SW 1271 (cell line): ENCODE measurements at regions not wholly inside any gene's neighbourhood (a gene's known extent, or its start where the extent isn't known, plus 50 kb on each side); places are given as distances from the start of the nearest gene placed in this dataset.
"Not testable (repeated sequence)": the region's sequence is repeated elsewhere in the genome, so short reads cannot be mapped to it uniquely, and the experiment has no call there.

Experiments used
- DNase-seq, 2 experiments: peaks; one replicate each; lab custom pipeline; 2025; lab: John Stamatoyannopoulos, UW

- DNase-seq: no peak
Measured at GRCh38 chr5:142405814-142406395, 81.1 kb upstream of the SPRY4 start.

GRCh38 chr5:142405023-142405422 lies 80.2 kb upstream of the SPRY4 start:
- DNase-seq: no peak

GRCh38 chr5:142404046-142404477 lies 79.2 kb upstream of the SPRY4 start:
- DNase-seq: no peak

- no peak for DNase-seq
Measured at GRCh38 chr5:142403583-142403982, 78.8 kb upstream of the SPRY4 start.

GRCh38 chr5:142402752-142403318 lies 78.0 kb upstream of the SPRY4 start:
- DNase-seq: no peak

- no peak for DNase-seq
Measured at GRCh38 chr5:142400415-142400814, 75.6 kb upstream of the SPRY4 start.

GRCh38 chr5:142399891-142400290 lies 75.1 kb upstream of the SPRY4 start:
- DNase-seq: no peak

- DNase-seq: no peak
Measured at GRCh38 chr5:142398730-142399055, 73.9 kb upstream of the SPRY4 start.

- DNase-seq: not testable (repeated sequence)
Measured at GRCh38 chr5:142398011-142398729, 73.3 kb upstream of the SPRY4 start.

- no peak for DNase-seq
Measured at GRCh38 chr5:142397178-142397577, 72.4 kb upstream of the SPRY4 start.

- DNase-seq: no peak
Measured at GRCh38 chr5:142396436-142397038, 71.7 kb upstream of the SPRY4 start.

GRCh38 chr5:142395334-142395733 lies 70.5 kb upstream of the SPRY4 start:
- no peak for DNase-seq

- no peak for DNase-seq
Measured at GRCh38 chr5:142391058-142391845, 66.4 kb upstream of the SPRY4 start.

GRCh38 chr5:142390334-142390733 lies 65.5 kb upstream of the SPRY4 start:
- no peak for DNase-seq

GRCh38 chr5:142388696-142389095 lies 63.9 kb upstream of the SPRY4 start:
- no peak for DNase-seq

- no peak for DNase-seq
Measured at GRCh38 chr5:142387024-142387682, 62.3 kb upstream of the SPRY4 start.

GRCh38 chr5:142386137-142387023 lies 61.6 kb upstream of the SPRY4 start:
- no peak for DNase-seq

- DNase-seq: no peak
Measured at GRCh38 chr5:142385194-142385593, 60.4 kb upstream of the SPRY4 start.

- DNase-seq: no peak
Measured at GRCh38 chr5:142384014-142384413, 59.2 kb upstream of the SPRY4 start.

GRCh38 chr5:142382186-142382585 lies 57.4 kb upstream of the SPRY4 start:
- DNase-seq: no peak
